PC-9 (cell line): ENCODE measurements at regions not wholly inside any gene's neighbourhood (a gene's known extent, or its start where the extent isn't known, plus 50 kb on each side); places are given as distances from the start of the nearest gene placed in this dataset.

Experiments used
- EZH2 ChIP-seq: fragments of 200-600 bp; sonication (generic); IDR thresholded peaks from 2 replicates; pipeline ENCODE4 v1.8.0; 2017; ENCODE audit warnings: antibody characterized with exemption, low read depth
- TF ChIP-seq, protein P1 (sequence below): fragments of 200-600 bp; sonication (generic); conservative IDR thresholded peaks from 2 replicates; pipeline ENCODE4 v1.6.1; 2017; ENCODE audit warnings: mixed run types, antibody characterized with exemption, mild to moderate bottlenecking, moderate library complexity

DNA sequence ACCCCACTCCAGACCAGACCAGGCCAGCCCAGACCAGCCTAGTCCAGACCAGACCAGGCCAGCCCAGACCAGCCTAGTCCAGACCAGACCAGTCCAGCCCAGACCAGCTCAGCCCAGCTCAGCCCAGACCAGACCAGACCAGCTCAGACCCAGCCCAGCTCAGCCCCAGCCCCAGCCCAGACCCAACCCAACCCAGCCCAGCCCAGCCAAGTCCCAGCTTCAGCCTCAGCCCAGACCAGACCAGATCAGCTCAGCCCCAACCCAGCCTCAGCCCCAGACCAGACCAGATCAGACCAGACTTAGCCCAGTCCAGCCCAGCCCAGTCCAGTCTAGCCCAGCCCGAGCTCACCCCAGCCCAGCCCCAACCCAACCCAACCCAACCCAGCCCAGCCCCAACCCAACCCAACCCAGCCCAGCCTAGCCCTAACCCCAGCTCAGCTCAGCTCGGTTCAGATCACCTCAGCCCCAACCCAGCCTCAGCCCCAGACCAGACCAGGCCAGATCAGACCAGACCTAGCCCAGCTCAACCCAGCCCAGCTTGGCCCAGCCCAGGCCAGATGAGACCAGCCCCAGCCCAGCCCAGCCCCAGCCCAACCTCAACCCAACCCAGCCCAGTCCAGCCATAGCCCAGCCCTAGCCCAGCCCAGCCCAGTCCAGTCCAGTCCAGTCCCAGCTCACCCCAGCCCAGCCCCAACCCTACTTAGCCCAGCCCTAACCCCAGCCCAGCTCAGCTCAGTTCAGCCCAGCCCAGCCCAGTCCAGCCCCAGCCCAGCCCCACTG lies 204.7 kb downstream of the BCL11B start:
- TF ChIP-seq, protein P1, sequence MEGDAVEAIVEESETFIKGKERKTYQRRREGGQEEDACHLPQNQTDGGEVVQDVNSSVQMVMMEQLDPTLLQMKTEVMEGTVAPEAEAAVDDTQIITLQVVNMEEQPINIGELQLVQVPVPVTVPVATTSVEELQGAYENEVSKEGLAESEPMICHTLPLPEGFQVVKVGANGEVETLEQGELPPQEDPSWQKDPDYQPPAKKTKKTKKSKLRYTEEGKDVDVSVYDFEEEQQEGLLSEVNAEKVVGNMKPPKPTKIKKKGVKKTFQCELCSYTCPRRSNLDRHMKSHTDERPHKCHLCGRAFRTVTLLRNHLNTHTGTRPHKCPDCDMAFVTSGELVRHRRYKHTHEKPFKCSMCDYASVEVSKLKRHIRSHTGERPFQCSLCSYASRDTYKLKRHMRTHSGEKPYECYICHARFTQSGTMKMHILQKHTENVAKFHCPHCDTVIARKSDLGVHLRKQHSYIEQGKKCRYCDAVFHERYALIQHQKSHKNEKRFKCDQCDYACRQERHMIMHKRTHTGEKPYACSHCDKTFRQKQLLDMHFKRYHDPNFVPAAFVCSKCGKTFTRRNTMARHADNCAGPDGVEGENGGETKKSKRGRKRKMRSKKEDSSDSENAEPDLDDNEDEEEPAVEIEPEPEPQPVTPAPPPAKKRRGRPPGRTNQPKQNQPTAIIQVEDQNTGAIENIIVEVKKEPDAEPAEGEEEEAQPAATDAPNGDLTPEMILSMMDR, result no peak
- TF ChIP-seq EZH2, result no peak
